Activated CD4-positive, alpha-beta memory T cell treated with anti-CD3 and anti-CD28 coated beads, Interleukin-2, amount 10 ng/mL, durations not matched to agents 7 days and 5 days (primary cell): ENCODE measurements at regions not wholly inside any gene's neighbourhood (a gene's known extent, or its start where the extent isn't known, plus 50 kb on each side); places are given as distances from the start of the nearest gene placed in this dataset.

Experiments
- CTCF ChIA-PET: fragments of 350-600 bp; sonication (Branson Sonifier 250); formaldehyde crosslinking; loops from one replicate; lab custom pipeline; 2021; ENCODE audit warnings: antibody characterized with exemption, inconsistent platforms; lab: Charles Lee
- POLR2A ChIA-PET: fragments of 350-600 bp; sonication (Branson Sonifier 250); formaldehyde crosslinking; loops from one replicate; lab custom pipeline; 2021; ENCODE audit warnings: antibody characterized with exemption; lab: Charles Lee
- DNase-seq: peaks from one replicate; pipeline ENCODE4 v3.0.0-alpha.2; 2020
- H3K27ac Mint-ChIP-seq: one replicate; pipeline ENCODE4 v1.8.0; 2021; ENCODE audit warnings: mild to moderate bottlenecking, mixed read lengths
- H3K27me3 Mint-ChIP-seq: one replicate; pipeline ENCODE4 v1.8.0; 2021; ENCODE audit warnings: mixed read lengths
- H3K36me3 Mint-ChIP-seq: one replicate; pipeline ENCODE4 v1.8.0; 2021; ENCODE audit warnings: low read depth, mixed read lengths
- H3K4me1 Mint-ChIP-seq: one replicate; pipeline ENCODE4 v1.8.0; 2021; ENCODE audit warnings: mixed read lengths
- H3K4me3 Mint-ChIP-seq: one replicate; pipeline ENCODE4 v1.8.0; 2021; ENCODE audit warnings: mild to moderate bottlenecking, mixed read lengths
- H3K9me3 Mint-ChIP-seq: one replicate; pipeline ENCODE4 v1.8.0; 2021; ENCODE audit warnings: mixed read lengths

DNA sequence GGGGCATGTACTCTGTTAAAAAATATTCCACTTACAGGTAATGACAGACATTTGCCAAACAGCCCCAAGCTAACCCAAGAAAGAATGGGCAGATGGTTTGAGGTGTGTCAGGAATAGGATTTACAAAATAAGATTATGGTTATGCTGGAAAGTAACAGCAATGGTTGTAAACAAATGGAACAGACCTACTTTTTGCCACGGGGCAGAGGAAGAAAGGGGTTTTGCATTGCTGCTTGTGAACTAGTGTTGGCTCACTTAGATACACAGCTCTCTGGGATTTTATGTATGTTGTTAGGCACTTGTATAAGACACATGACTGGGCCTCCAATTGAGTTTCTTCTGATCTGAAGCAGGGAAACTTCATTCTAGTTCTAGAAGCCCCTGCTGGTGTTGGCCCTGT is 191.5 kb upstream of the GDNF start:
- H3K4me3 Mint-ChIP-seq: no peak overlapping the region
- no peak for DNase-seq
- CTCF ChIA-PET: no interaction called here
- no peaks in the 10 kb centered on the region for H3K9me3 Mint-ChIP-seq
- no peak overlapping the region for H3K27ac Mint-ChIP-seq
- POLR2A ChIA-PET: no interaction called here
- no peaks in the 10 kb centered on the region for H3K36me3 Mint-ChIP-seq
- H3K27me3 Mint-ChIP-seq: no peaks in the 10 kb centered on the region
- H3K4me1 Mint-ChIP-seq: no peaks in the 10 kb centered on the region

DNA sequence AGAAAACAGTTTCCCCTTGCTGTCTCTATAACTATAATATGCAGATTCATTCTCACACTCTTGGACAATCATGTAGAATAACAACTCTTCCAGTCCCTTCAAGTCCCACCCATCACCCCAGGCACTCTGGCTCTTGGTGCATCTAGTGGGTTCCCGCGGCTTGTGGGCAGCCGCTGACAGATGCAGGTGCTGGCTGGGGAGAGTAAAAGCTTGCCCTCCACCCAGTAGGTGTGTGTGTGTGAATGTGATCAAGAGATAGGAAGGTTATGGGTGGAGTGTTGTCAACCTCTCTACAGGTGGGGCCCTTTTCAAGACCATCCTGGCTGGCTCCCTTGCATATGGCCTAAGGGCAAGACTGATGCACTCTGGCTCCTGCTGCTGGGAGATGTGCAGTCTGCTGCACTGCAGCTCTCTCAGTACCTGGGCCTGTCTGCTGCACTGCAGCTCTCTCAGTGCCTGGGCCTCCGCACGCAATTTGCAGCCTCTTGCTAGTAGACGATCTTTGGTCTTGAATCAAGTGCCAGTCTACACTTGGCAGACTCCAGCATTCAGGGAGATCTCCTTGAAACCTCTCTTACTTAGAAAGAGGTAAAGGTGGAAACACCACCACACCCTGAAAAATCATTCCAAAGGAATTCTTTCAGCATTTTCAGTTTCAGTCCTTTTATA is 189.7 kb upstream of the GDNF start:
- H3K4me3 Mint-ChIP-seq: no peak overlapping the region
- CTCF ChIA-PET: no interaction called here
- H3K9me3 Mint-ChIP-seq: no peaks in the 10 kb centered on the region
- DNase-seq: no peak
- no peaks in the 10 kb centered on the region for H3K4me1 Mint-ChIP-seq
- H3K27ac Mint-ChIP-seq: no peak overlapping the region
- H3K27me3 Mint-ChIP-seq: no peaks in the 10 kb centered on the region
- POLR2A ChIA-PET: no interaction called here
- no peaks in the 10 kb centered on the region for H3K36me3 Mint-ChIP-seq

DNA sequence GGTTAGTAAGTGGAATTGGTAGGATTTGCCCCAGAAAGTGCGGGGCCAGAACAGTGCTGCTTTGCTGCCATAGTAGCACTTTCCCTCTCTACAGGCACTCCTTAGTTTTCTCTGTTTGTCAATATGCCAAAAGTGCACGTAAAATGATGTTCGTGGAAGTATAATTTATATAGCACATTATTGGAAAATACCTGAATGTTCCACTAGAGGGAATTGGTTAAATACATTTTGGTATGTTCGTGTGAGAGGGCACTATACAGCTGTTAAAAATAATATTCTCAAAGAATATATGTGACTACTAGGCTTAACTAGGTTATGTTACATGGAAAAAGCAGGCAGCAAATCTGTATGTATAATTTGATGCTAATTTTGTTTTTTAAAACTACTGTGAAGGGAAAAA is 184.0 kb upstream of the GDNF start:
- no peak overlapping the region for H3K4me3 Mint-ChIP-seq
- H3K4me1 Mint-ChIP-seq: no peaks in the 10 kb centered on the region
- no peaks in the 10 kb centered on the region for H3K36me3 Mint-ChIP-seq
- H3K27me3 Mint-ChIP-seq: no peaks in the 10 kb centered on the region
- POLR2A ChIA-PET: no interaction called here
- DNase-seq: no peak
- no peak overlapping the region for H3K27ac Mint-ChIP-seq
- no peaks in the 10 kb centered on the region for H3K9me3 Mint-ChIP-seq
- CTCF ChIA-PET: no interaction called here

DNA sequence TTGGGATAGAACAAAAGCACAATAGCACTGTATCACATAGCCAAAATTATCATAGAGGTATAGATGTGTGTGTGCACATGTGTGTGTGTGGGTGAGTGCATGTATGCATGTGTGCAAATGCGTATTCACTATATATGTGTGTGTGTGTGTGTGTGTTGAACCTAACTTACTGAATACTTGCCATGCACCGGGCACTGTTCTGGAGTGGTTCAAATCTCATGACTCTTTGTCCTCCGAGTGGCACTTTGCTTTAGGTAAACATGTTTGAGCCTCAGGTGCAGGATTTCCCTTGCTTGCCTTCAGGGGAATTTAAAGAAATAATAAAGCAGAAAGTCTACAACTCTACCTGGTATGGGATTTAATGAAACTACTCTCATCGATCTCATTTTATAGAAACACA is 183.5 kb upstream of the GDNF start:
- CTCF ChIA-PET: no interaction called here
- no peaks in the 10 kb centered on the region for H3K27me3 Mint-ChIP-seq
- H3K4me1 Mint-ChIP-seq: no peaks in the 10 kb centered on the region
- H3K27ac Mint-ChIP-seq: no peak overlapping the region
- no peak for DNase-seq
- H3K36me3 Mint-ChIP-seq: no peaks in the 10 kb centered on the region
- H3K4me3 Mint-ChIP-seq: no peak overlapping the region
- no peaks in the 10 kb centered on the region for H3K9me3 Mint-ChIP-seq
- POLR2A ChIA-PET: no interaction called here

DNA sequence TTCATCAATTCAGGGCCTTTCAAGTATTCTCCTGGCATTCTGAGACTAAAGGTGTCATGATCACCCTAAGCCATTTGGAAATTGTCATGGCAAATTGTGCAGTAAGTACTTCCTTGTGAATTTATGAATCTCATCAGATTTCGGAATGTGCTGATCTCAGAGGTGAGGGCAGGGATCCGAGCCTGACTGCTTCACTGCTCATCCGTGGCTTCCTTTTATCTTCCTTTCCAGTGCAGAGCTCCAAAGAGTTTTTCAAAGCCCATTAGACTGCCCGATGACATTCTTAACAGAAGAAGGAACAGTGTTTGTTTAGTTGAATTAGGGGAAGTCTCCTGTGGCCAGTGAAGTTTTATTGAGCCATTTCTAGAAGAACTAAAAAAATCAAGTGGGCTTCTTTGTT is 182.8 kb upstream of the GDNF start:
- Mint-ChIP-seq H3K4me3 (no peak overlapping the region), H3K36me3 (no peaks in the 10 kb centered on the region), H3K9me3 (no peaks in the 10 kb centered on the region), H3K27ac (no peak overlapping the region), H3K4me1 (no peaks in the 10 kb centered on the region), H3K27me3 (no peaks in the 10 kb centered on the region)
- ChIA-PET CTCF (no interaction called here), POLR2A (no interaction called here)
- DNase-seq: no peak

DNA sequence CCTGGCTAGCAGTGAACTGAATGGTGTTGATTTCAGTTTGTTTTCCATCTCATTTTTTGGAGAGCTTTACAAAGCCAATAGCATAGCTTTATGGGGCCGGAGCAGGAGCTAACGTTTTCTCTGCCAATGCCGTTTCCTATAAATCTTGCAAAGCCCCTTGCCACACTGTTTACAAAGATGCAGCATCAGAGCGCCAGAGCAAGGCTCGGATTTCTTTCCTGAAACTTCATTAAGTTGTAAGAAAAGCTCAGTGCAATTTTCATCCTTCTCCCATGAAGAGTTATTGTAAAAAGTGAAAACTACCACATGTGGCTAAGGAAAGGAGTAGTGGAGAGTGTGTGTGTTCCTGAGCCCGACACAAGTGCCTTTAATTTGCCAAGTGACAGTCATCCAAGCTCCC is 178.2 kb upstream of the GDNF start:
- ChIA-PET CTCF (no interaction called here), POLR2A (no interaction called here)
- Mint-ChIP-seq H3K36me3 (no peaks in the 10 kb centered on the region), H3K4me1 (no peaks in the 10 kb centered on the region), H3K27me3 (no peaks in the 10 kb centered on the region), H3K27ac (no peak overlapping the region), H3K4me3 (no peak overlapping the region), H3K9me3 (no peaks in the 10 kb centered on the region)
- DNase-seq: no peak

DNA sequence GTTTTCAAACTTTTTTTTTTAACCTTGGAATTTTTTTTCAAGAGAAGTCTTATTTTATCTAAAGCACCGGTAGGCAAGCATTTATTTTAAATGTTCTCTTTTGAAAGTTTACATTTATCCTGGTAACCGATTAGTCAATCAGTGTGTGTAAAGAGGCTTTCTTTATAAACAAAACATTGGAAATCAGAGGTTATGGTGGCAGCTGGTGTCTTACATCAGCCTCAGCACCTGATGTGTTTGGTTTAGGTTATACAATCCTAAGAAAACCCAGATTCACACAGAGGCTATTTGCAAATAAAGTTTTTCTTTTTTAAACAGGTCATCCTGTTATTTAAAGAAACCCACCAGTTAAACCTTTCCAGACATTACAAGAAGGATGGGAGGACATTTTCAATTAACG is 173.3 kb upstream of the GDNF start:
- no peaks in the 10 kb centered on the region for H3K27me3 Mint-ChIP-seq
- H3K4me1 Mint-ChIP-seq: no peaks in the 10 kb centered on the region
- no peak for DNase-seq
- H3K27ac Mint-ChIP-seq: no peak overlapping the region
- no peaks in the 10 kb centered on the region for H3K9me3 Mint-ChIP-seq
- ChIA-PET CTCF (no interaction called here), POLR2A (no interaction called here)
- no peak overlapping the region for H3K4me3 Mint-ChIP-seq
- no peaks in the 10 kb centered on the region for H3K36me3 Mint-ChIP-seq

DNA sequence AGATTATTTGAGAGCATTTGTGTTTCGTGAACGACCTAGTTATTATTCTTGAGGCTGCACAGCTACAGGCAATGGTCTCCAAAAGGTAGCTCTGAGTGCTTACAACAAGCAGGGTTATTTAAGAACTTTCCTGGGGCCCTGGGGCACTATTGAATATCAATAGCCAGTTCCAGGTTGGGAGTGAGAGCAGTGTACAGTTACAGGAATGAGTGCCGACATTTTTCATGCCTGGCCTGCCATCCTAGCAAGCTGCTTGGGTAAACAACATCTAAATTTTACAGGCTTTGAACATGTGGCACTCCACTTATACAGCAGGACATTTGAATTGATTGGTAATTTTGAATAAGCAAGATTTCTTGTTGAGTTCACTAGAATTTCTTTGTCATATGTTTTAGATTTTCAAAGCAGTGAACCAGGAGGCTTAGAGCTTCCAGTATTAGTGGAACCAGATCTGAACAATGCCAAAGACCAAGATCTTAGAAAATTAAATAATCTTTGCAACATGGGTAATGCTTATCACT is 171.9 kb upstream of the GDNF start:
- no peak overlapping the region for H3K4me3 Mint-ChIP-seq
- no peak overlapping the region for H3K27ac Mint-ChIP-seq
- H3K27me3 Mint-ChIP-seq: no peaks in the 10 kb centered on the region
- POLR2A ChIA-PET: no interaction called here
- no peak for DNase-seq
- no peaks in the 10 kb centered on the region for H3K36me3 Mint-ChIP-seq
- CTCF ChIA-PET: no interaction called here
- no peaks in the 10 kb centered on the region for H3K9me3 Mint-ChIP-seq
- H3K4me1 Mint-ChIP-seq: no peaks in the 10 kb centered on the region

DNA sequence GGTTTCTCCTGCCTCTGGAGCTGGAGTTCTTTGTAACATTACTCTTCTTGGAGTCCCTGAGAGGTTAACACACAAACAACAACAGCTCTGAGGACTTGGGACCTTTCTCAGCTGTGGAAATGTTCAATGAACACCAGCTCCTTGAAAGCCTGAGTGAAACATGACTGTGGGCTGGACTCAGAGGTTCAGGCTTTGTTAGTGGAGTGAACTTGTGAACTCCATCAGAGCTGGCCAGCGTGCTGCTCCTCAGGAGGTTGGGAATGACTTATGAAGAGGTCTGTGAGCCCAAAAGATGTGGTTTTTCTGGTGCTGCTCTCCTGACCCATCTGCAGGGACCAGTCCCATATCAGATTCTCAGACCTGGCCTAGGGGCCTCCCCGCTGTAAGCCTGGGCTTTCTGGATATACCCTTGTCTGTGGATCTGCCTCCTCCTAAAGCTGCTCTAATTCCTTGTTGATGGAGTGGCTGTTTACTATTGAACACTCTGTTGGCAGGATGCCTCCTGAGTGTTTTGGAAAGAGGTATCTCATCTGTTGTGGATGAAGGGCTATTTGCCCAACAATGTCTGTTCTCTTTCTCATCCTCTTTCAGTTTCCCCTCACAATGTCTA is 170.0 kb upstream of the GDNF start:
- H3K36me3 Mint-ChIP-seq: no peaks in the 10 kb centered on the region
- no peak overlapping the region for H3K4me3 Mint-ChIP-seq

DNA sequence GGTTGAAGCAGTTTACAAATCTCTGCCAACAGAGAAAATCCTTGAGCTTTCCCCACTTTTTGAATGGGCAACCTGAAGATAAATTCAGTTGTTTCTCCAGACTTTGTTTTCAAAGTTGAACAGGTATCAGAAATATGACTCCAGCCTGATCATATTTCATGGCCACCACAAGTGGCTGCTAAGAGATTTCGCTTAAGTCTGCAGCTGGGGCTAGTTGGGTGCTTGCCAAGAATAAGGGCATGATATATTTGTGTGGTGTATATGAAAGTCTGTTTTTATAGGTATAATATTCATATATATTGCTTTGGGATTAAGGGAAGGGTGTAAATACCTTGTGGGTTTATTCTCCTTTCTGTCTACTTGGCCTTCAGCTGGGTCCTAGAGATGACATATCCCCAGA is 168.4 kb upstream of the GDNF start:
- DNase-seq: no peak
- H3K4me1 Mint-ChIP-seq: no peaks in the 10 kb centered on the region
- no peaks in the 10 kb centered on the region for H3K36me3 Mint-ChIP-seq
- H3K4me3 Mint-ChIP-seq: no peak overlapping the region
- H3K27ac Mint-ChIP-seq: no peak overlapping the region
- no peaks in the 10 kb centered on the region for H3K9me3 Mint-ChIP-seq
- no peaks in the 10 kb centered on the region for H3K27me3 Mint-ChIP-seq
- POLR2A ChIA-PET: no interaction called here
- CTCF ChIA-PET: no interaction called here

More for the DNA sequence above, 170.0 kb upstream of the GDNF start:
- Mint-ChIP-seq H3K9me3 (no peaks in the 10 kb centered on the region), H3K4me1 (no peaks in the 10 kb centered on the region), H3K27me3 (no peaks in the 10 kb centered on the region), H3K27ac (no peak overlapping the region)
- DNase-seq: no peak
- ChIA-PET POLR2A (no interaction called here), CTCF (interaction anchor here (1.3 kb wide), 1 partner anchor 256 kb away, joined by 3 read pairs; no protein-coding TSS in a partner anchor)

DNA sequence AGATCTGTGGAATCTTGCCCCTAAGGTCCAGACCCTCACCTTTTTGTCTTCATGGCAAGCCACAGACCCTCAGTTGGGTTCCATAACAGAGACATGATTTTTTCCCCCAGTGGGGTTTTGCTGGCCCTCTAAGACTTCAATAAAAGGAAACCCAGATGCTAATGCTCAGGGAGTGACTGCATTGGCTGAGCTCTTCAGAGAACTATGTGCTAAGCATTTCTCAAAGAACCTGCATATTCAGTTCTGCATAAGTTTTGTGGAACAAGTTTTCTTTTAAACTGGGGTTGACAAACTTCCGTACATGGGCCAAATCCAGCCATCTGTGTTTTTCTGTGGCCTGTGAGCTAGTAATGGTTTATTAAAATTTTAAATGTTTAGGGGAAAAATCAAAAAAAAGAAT is 159.8 kb upstream of the GDNF start:
- H3K27me3 Mint-ChIP-seq: no peaks in the 10 kb centered on the region
- H3K9me3 Mint-ChIP-seq: no peaks in the 10 kb centered on the region
- H3K4me3 Mint-ChIP-seq: no peak overlapping the region
- ChIA-PET POLR2A (no interaction called here), CTCF (no interaction called here)
- no peaks in the 10 kb centered on the region for H3K36me3 Mint-ChIP-seq
- DNase-seq: no peak
- no peaks in the 10 kb centered on the region for H3K4me1 Mint-ChIP-seq
- H3K27ac Mint-ChIP-seq: no peak overlapping the region

DNA sequence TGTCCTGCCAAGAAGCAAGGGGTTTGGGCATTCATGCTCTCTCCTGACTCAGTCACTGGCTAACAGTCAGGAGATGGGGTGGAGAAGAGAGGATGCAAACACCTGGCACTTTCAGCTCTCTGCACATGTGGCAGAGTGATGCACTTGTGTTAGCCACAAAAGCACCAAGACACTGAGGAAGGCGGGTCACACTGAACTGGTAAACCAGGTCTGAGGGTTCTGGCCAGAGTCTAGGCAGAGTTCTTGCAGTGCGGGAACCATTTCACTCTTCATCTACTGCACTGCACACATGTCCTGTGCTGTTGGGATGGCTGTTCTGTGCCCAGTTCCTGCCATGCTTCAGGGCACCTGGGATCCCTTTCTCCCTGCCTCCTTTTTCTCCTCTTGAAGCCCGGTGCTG is 157.1 kb upstream of the GDNF start:
- H3K9me3 Mint-ChIP-seq: no peaks in the 10 kb centered on the region

DNA sequence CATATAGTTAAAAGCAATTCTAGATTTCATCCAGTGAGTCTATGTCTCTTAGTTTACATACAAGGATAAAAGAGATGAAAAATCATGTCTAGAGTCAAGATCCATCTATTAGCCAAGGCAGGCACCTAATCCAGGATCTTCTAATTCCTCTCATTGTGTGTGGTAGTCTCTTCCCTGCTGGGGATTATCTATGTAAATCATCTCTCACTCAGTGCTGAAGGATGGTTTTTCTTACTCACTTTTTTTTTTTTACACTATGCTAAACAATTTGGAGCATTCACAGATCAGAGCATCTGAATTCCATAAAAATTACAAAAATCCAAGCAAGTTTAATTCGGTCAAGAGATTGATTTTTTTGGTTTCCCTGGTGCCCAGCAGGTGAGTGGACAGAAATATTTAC is 154.9 kb upstream of the GDNF start:
- Mint-ChIP-seq H3K4me3 (no peak overlapping the region), H3K36me3 (no peaks in the 10 kb centered on the region), H3K27ac (no peak overlapping the region), H3K27me3 (no peaks in the 10 kb centered on the region), H3K9me3 (no peaks in the 10 kb centered on the region), H3K4me1 (no peaks in the 10 kb centered on the region)
- DNase-seq: no peak
- POLR2A ChIA-PET: no interaction called here
- CTCF ChIA-PET: no interaction called here

More for the DNA sequence above, 157.1 kb upstream of the GDNF start:
- no peaks in the 10 kb centered on the region for H3K36me3 Mint-ChIP-seq
- no peak overlapping the region for H3K27ac Mint-ChIP-seq
- ChIA-PET CTCF (no interaction called here), POLR2A (no interaction called here)
- no peaks in the 10 kb centered on the region for H3K27me3 Mint-ChIP-seq
- no peak for DNase-seq
- no peak overlapping the region for H3K4me3 Mint-ChIP-seq
- no peaks in the 10 kb centered on the region for H3K4me1 Mint-ChIP-seq
